Natural killer cell (primary cell): ENCODE measurements at regions not wholly inside any gene's neighbourhood (a gene's known extent, or its start where the extent isn't known, plus 50 kb on each side); places are given as distances from the start of the nearest gene placed in this dataset.

Experiments used
- ATAC-seq, 3 donors: fragments of 150-1000 bp in 2 of 3; fragments of 200-7000 bp in 1 of 3; cut with Tn5 transposase; 1 replicate in 1 of 3; 2 replicates in 2 of 3; pipeline ENCODE4 v1.10.0; 2021; ENCODE audit warnings: mild to moderate bottlenecking in 2 of 3, moderate library complexity in 2 of 3
- DNase-seq, 2 donors: peaks; one replicate each; pipeline versions ENCODE4 v3.0.0 to v3.0.0-alpha.2; 2013 to 2021; ENCODE audit warnings: mixed read lengths in 1 of 2
- H3K27ac ChIP-seq: one replicate; pipeline ENCODE4 v1.5.1; 2013; ENCODE audit warnings: mild to moderate bottlenecking, low read length
- H3K27me3 ChIP-seq: one replicate; pipeline ENCODE4 v1.6.1; 2013; ENCODE audit warnings: low read length; ENCODE audit not compliant: control insufficient read depth, insufficient read depth
- H3K36me3 ChIP-seq: one replicate; pipeline ENCODE4 v1.6.1; 2013; ENCODE audit warnings: low read length; ENCODE audit not compliant: control insufficient read depth, insufficient read depth
- H3K4me1 ChIP-seq: one replicate; pipeline ENCODE4 v1.6.1; 2013; ENCODE audit warnings: low read length; ENCODE audit not compliant: control insufficient read depth, insufficient read depth
- H3K4me3 ChIP-seq: one replicate; pipeline ENCODE4 v1.5.1; 2013; ENCODE audit warnings: low read length
- H3K9me3 ChIP-seq: one replicate; pipeline ENCODE4 v1.6.1; 2013; ENCODE audit warnings: low read length; ENCODE audit not compliant: control insufficient read depth, insufficient read depth
- H3K27ac Mint-ChIP-seq, 2 donors: one replicate each; pipeline ENCODE4 v1.8.0; 2022; ENCODE audit warnings: mild to moderate bottlenecking in 2 of 2, mixed read lengths in 2 of 2, moderate library complexity in 1 of 2
- H3K27me3 Mint-ChIP-seq, 2 donors: one replicate each; pipeline ENCODE4 v1.8.0; 2022; ENCODE audit warnings: low read depth in 2 of 2, mixed read lengths in 2 of 2
- H3K36me3 Mint-ChIP-seq: one replicate; pipeline ENCODE4 v1.8.0; 2022; ENCODE audit warnings: mixed read lengths
- H3K4me1 Mint-ChIP-seq, 2 donors: one replicate each; pipeline ENCODE4 v1.8.0; 2022; ENCODE audit warnings: mixed read lengths in 2 of 2
- H3K4me3 Mint-ChIP-seq: one replicate; pipeline ENCODE4 v1.8.0; 2022; ENCODE audit warnings: mild to moderate bottlenecking, moderate library complexity, mixed read lengths
- H3K9me3 Mint-ChIP-seq, 2 donors: one replicate each; pipeline ENCODE4 v1.8.0; 2022; ENCODE audit warnings: mixed read lengths in 2 of 2
- CTCF ChIP-seq: fragments of 200-600 bp; IDR thresholded peaks from one replicate; pipeline ENCODE4 v1.8.0; 2022; ENCODE audit warnings: antibody characterized with exemption
- WGBS: methylation state at CpG from one replicate; pipeline ENCODE4 v1.1.7; 2013; ENCODE audit warnings: missing lambda C conversion rate; ENCODE audit not compliant: insufficient coverage; 5-methylcytosine and 5-hydroxymethylcytosine counted together
- intact Hi-C: fragments of 100-400 bp; cut with micrococcal nuclease; formaldehyde crosslinking; loops from one replicate; pipeline ENCODE4 v1.14.2; 2022

GRCh38 chr3:74301056-74301455, 313.4 kb downstream of the CNTN3 start:
- Mint-ChIP-seq H3K27ac (no peak overlapping the region), H3K36me3 (no peaks in the 10 kb centered on the region), H3K9me3 (peaks cover 14 to 15% of the 10 kb centered on the region in 2 donors), H3K4me3 (no peak overlapping the region), H3K27me3 (no peaks in the 10 kb centered on the region), H3K4me1 (no peaks in the 10 kb centered on the region)
- Histone ChIP-seq H3K27me3 (no peaks in the 10 kb centered on the region), H3K36me3 (no peaks in the 10 kb centered on the region), H3K27ac (no peak overlapping the region), H3K4me1 (no peaks in the 10 kb centered on the region), H3K4me3 (no peak overlapping the region), H3K9me3 (no peaks in the 10 kb centered on the region)
- no peak for DNase-seq
- TF ChIP-seq CTCF = no peak
- intact Hi-C loops = no loop called here
- ATAC-seq = no peak

- no peaks in the 10 kb centered on the region for H3K9me3 ChIP-seq
- TF ChIP-seq CTCF = no peak
- no peaks in the 10 kb centered on the region for H3K36me3 ChIP-seq
- no peaks in the 10 kb centered on the region for H3K4me1 Mint-ChIP-seq
- H3K9me3 Mint-ChIP-seq = peaks cover 12 to 19% of the 10 kb centered on the region in 2 donors
- H3K27me3 Mint-ChIP-seq = no peaks in the 10 kb centered on the region
- H3K4me1 ChIP-seq = no peaks in the 10 kb centered on the region
- no peaks in the 10 kb centered on the region for H3K36me3 Mint-ChIP-seq
- DNase-seq (no peak), ATAC-seq (no peak)
- H3K27me3 ChIP-seq = no peaks in the 10 kb centered on the region
- no peak overlapping the region for H3K27ac ChIP-seq
- no peak overlapping the region for H3K27ac Mint-ChIP-seq
- 93% methylated on average over 1 of the region's 1 CpG for WGBS
- H3K4me3 Mint-ChIP-seq = no peak overlapping the region
- no peak overlapping the region for H3K4me3 ChIP-seq
- intact Hi-C loops = no loop called here
These were observed 319.0 kb downstream of the CNTN3 start for GRCh38 chr3:74295479-74295878.

- no peaks in the 10 kb centered on the region for H3K27me3 Mint-ChIP-seq
- H3K4me1 Mint-ChIP-seq = no peaks in the 10 kb centered on the region
- DNase-seq (no peak), ATAC-seq (no peak)
- Histone ChIP-seq H3K36me3 (no peaks in the 10 kb centered on the region), H3K27me3 (no peaks in the 10 kb centered on the region), H3K27ac (no peak overlapping the region), H3K4me3 (no peak overlapping the region), H3K9me3 (no peaks in the 10 kb centered on the region), H3K4me1 (no peaks in the 10 kb centered on the region)
- H3K36me3 Mint-ChIP-seq = no peaks in the 10 kb centered on the region
- no peak overlapping the region for H3K4me3 Mint-ChIP-seq
- H3K9me3 Mint-ChIP-seq = peaks cover 8% of the 10 kb centered on the region in 2 donors
- no peak overlapping the region for H3K27ac Mint-ChIP-seq
- intact Hi-C loops = no loop called here
- TF ChIP-seq CTCF = no peak
- WGBS = 88% methylated on average over 1 of the region's 2 CpGs
These were observed 325.7 kb downstream of the CNTN3 start for GRCh38 chr3:74288761-74289160.

- Histone ChIP-seq H3K9me3 (no peaks in the 10 kb centered on the region), H3K4me3 (no peak overlapping the region), H3K27ac (no peak overlapping the region), H3K4me1 (no peaks in the 10 kb centered on the region), H3K36me3 (no peaks in the 10 kb centered on the region), H3K27me3 (no peaks in the 10 kb centered on the region)
- Mint-ChIP-seq H3K9me3 (peaks cover 3 to 5% of the 10 kb centered on the region in 2 donors), H3K27me3 (no peaks in the 10 kb centered on the region), H3K4me3 (no peak overlapping the region), H3K27ac (no peak overlapping the region), H3K36me3 (no peaks in the 10 kb centered on the region), H3K4me1 (no peaks in the 10 kb centered on the region)
- 100% methylated on average over 1 of the region's 1 CpG for WGBS
- DNase-seq (no peak), ATAC-seq (no peak)
- no peak for TF ChIP-seq CTCF
- intact Hi-C loops = no loop called here
These were observed 326.9 kb downstream of the CNTN3 start for GRCh38 chr3:74287557-74287956.
